Hematopoietic multipotent progenitor cell treated with erythropoietin and hydrocortisone succinate and interleukin-3 and kit ligand, for 17 days (in vitro differentiated cells): ENCODE measurements at regions not wholly inside any gene's neighbourhood (a gene's known extent, or its start where the extent isn't known, plus 50 kb on each side); places are given as distances from the start of the nearest gene placed in this dataset.

Experiments
- DNase-seq: peaks from one replicate; pipeline ENCODE4 v3.0.0-alpha.2; 2015; ENCODE audit warnings: low spot score

DNA sequence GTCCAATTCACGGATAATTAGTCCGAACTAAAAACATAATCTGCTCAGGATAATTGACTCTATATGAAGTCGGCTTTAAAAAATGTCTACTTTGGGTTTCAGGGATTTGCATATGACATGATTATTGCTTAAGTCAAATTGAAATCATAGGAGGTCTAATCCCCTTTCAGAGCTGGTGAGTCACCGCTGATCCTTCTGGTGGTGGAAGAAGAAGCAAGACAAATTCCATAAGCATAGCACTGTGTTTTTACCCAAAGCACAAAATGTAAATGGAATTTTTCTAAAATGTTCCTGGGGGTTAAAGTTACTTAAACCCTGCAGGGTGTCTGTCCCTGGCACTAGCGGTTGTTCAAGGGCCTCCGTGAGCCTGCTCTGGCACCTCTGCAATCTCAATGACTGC, 460.2 kb downstream of the LRATD1 start:
- DNase-seq: no peak

DNA sequence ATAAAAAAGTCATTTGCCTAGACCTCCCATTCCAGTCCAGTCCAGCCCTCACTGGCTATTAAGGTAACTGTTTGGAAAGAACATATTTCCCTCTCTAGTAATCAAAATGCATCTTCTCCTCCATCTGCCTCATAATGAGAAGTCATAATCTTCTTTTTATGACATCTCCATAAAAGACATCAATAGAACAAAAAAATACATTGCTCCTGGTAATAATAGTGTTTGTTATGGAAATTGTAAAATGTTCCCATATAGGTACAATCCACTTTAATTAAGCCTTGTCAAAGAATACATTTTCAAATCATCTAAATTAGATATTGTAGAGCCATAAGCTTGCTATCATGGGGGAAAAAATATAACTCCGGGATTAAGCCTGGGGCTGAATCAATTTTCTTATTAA, 461.6 kb downstream of the LRATD1 start:
- DNase-seq: no peak

DNA sequence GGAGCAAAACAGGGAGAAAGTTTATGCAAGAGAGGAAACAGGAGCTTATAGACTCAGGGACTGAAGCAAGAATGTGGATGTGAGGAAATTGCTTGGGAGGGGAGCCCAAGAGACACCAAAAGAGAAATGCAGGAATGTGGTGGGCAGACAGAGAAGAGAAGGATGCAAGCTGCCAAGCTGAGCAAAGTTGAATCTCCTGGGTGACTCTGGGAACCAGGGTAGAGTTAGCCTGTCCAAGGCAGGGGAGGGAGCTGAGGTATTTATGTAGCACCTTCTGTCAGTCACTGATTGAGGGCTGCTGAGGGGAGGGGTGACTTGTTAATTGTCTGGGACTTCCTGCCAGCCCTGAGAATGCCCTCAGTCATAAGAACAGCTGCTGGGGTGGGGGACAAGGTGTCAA, 464.3 kb downstream of the NBAS start:
- DNase-seq: no peak

DNA sequence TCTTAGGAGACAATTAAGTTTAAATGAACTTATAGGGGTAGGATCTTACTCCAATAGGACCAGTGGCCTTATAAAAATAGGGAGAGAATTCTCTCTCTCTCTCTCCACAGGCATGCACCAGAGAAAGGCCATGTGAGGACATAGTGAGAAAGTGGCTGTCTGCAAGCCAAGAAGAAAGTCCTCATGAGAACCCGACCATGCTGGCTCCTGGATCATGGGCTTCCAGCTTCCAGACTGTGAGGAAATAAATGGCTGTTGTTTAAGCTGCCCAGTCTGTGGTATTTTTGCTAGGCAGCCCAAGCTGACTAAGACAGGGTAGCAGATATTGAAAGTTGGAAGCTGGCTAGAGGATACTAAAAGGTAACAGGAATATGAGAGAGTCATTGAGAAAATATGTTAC, 454.0 kb downstream of the NBAS start:
- no peak for DNase-seq

DNA sequence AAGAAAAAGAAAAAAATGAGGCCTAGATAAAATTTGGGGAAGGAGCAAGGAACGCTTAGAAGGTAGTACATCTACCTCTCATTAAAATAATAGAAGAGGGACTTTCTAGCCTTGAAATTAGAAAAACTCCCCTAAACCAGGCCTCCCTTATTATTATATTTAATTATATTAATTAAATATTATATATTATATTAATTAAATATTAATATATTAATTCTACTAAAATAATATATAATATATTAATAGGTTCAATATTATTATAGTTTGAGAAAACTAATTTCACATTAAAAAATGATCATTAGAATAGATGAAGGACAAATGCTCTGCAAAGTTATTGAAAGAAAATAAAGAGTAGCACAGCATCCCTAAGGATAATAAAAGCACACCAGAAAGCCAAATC, 449.4 kb downstream of the NBAS start:
- no peak for DNase-seq

DNA sequence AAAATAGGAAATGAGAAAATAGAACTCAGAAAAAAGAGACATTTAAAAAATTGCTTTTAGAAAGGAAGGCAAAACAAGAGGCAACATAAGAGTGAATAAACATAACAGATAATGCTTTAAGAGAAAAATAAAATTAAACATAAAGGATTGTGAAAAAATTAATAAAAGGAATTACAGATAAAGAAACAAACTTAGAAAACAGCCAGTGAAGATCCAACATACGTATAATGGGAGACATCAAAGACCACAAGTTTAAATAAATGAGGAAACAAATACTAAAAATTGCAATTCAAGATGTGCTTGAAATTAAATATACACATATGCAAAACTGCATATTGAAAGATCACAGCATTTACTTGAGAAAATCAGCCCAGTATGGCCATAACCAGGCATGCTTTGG, 448.9 kb downstream of the NBAS start:
- DNase-seq: no peak

DNA sequence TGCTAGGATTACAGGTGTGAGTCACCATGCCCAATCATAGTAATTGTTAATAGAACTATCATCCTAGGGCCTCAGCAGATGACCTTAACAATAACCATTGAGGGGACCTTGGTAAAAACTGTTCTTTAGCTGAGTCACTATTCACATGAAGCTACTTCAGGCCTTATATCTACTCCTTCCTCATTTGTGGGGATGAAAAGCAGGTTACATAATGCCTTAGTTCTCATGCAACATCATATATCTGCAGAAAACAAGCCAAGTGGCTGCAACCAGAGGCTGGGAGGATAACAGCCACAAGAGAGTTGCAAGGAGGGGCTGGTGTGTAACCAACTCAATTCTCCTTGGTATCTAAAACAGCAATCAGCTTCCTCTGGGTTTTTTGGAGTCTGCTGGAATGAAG, 445.4 kb downstream of the NBAS start:
- DNase-seq: no peak

DNA sequence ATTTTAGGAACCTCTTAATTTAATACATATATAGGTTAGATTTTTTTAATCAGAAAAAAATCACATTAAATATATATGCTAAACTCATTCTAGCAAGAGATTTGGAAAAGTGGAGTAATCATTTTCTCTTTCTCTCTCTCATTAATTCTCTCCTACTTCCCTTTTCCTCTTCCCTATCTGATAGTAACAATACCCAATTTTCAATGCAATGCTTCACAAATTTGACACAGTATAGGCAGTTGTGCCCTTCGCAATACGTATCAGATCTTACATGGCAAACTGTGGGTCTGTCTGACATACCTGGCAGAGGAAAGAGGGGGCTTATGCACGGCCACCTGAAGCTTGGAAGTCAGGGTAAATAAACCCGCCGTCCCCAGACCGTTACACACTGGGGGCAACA, 444.3 kb downstream of the NBAS start:
- no peak for DNase-seq
